DMS53 (cell line): ENCODE measurements at regions not wholly inside any gene's neighbourhood (a gene's known extent, or its start where the extent isn't known, plus 50 kb on each side); places are given as distances from the start of the nearest gene placed in this dataset.

Source experiments
- DNase-seq: peaks from one replicate; lab custom pipeline; 2025; lab: John Stamatoyannopoulos, UW

- DNase-seq = peak; percentile 55
Observed at GRCh38 chr3:127135241-127136023, 57.5 kb upstream of the PRR23E start.

DNA sequence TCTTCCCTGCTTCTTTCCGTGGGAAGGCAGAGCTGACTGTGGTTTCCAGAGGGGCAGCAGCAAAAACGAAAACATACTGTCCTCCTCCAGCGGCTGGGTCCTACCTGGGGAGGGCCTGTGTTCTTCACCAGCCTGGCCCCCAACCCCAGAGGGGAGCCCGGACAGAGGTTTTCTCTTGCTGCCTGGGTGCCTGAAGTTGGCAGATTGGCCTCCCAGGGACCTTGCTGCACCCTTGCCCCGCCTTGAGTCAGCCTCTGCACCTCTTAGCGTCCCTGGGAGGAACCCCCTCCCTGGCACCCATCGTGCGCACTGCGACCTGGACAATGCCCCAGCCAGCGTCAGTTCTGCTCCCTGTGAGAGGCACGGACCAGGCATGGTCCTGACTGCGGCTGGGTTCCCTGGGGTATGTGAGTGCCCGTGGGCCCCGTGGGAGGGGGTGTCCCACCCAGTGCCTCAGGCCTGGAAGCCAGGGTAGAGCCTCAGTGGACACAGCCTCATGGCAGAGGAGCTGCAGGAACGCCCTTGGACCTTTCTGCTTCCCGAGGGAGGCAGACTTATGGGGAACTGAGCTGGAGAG lies 56.8 kb upstream of the PRR23E start:
- DNase-seq = no peak

- DNase-seq = no peak
Observed at GRCh38 chr3:127136706-127137105, 56.2 kb upstream of the PRR23E start.

DNA sequence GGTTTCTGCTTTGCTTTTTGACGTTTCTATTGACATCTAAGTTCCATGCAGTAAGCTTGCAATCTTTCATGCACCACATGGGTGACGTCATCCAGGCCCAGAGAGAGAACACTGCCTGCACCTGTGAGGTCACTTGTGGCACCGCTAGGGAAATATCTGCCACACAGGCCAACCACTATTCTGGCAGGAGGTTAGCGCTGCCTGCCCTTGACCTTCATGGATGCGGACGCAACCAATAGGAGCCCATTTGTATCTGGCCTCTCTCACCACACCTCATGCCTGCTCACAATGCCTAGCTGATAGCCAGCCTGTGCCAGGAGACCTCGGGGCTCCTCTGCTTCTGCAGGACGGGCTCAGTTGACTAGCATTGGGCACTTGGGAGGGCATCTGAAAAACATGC lies 55.8 kb upstream of the PRR23E start:
- DNase-seq = peak; percentile 66

DNA sequence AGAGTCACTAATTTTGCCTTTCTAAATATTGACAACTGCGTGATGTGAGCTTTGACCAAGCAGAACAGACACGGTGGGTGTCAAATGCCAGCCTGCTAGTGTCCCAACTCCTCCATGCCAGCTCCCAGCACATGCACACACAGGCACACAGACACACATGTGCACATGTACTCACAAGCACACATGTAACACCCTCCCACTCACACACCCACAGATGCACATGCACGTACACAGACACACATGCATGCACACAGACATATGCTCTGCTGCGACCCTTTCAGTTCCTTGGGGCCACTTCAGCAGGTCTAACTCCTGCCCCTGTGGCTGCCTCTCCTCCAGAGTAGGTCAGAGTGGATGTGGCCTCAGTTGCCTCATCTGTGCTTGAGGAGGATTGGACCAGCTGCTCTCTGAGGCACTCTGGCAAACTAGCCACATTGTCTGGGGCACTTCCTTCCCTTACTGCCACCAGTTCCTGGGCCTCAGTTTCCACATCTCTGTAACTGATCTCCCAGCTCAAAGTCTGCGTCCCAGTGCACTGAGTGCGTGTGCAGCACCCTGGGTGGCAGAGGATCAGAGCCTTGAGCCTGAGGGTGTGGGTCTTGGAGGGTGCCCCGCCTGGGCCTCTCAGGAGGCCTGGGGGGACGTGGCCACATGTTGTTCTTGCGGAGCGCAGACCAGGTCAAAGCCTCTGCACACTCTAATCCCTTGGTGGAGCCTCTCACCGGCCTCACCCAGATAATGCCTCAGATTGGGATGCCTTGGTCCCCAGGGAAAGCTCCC lies 55.0 kb upstream of the PRR23E start:
- DNase-seq = peak; percentile 24

GRCh38 chr3:127139601-127140500 lies 53.1 kb upstream of the PRR23E start:
- DNase-seq = peak; percentile 6

DNA sequence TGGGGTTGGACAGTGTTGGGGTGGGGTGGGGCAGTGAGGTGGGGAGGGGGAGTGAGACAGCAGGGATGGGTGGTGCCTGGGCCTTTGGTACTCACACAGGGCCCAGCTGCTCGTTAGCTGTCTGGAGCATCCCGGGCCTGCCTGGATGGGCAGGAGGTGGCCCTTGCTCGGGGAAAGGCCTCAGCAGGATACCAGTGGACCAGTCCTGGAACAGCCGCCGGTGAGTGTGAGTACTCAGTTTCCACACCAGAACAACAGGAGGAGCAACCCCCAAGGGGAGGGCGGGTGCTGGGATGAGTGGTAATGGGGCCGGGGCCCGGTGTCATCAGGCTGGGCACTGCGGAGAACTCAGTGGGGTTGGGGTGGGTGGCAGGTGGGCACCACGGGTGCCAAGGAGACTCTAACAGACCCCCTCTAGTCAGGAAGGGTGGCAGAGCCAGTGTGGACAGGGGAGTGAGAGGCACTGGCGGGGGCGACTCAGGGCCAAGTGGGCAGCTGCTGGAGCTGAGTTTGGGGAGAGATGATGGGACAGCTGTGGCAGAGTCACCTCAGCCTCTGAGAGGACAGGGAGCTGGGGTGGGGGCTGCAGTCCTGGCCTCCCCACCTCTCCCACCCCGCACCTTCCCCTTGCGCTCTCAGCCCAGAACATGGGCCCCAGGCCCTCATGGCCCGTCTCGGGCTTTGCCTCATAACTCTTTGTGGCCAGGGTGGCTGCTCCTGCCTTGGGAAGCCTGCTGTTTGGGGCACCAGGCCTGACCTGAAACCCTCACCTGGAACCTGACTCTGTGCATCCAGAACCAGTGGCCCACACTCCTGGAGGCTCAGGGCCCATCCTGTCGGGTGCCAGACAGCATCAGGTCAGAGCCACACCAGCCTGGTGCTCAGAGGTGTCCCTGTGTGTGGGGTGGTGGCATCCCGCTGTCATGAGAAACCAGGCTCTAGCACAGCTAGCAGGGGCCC lies 52.1 kb upstream of the PRR23E start:
- DNase-seq = peak; percentile 43

- DNase-seq = peak; percentile 96
Observed at GRCh38 chr3:127141921-127142730, 50.8 kb upstream of the PRR23E start.
